A673 (cell line): ENCODE measurements at regions not wholly inside any gene's neighbourhood (a gene's known extent, or its start where the extent isn't known, plus 50 kb on each side); places are given as distances from the start of the nearest gene placed in this dataset.

Experiments
- BruUV-seq: library from RNA; stranded (reverse); fragments of 400-500 nt; replicated peaks from 2 replicates; lab custom pipeline; 2021; lab: Mats Ljungman, UMichigan
- CTCF ChIA-PET: fragments of 300-600 bp; sonication (Branson Sonifier 250); formaldehyde crosslinking; loops from one replicate; lab custom pipeline; 2022; ENCODE audit warnings: antibody characterized with exemption; lab: Charles Lee
- POLR2A ChIA-PET: fragments of 300-600 bp; sonication (Branson Sonifier 250); formaldehyde crosslinking; loops from one replicate; lab custom pipeline; 2022; ENCODE audit warnings: antibody characterized with exemption; ENCODE audit not compliant: low non-redundant PET; lab: Charles Lee
- DNase-seq: peaks from one replicate; pipeline ENCODE4 v3.0.0-alpha.2; 2015; ENCODE audit warnings: low spot score
- H3K27ac ChIP-seq: fragments of 200-600 bp; sonication (generic); 2 replicates; pipeline ENCODE4 v1.5.1; 2016; ENCODE audit warnings: mixed run types, low read depth, mild to moderate bottlenecking, mixed read lengths, antibody characterized with exemption, low read length; ENCODE audit not compliant: poor library complexity, severe bottlenecking
- H3K27me3 ChIP-seq: fragments of 200-600 bp; sonication (generic); replicated peaks from 2 replicates; pipeline ENCODE4 v1.6.1; 2017; ENCODE audit warnings: mixed run types, low read depth, mild to moderate bottlenecking, mixed read lengths, antibody characterized with exemption, low read length; ENCODE audit not compliant: insufficient read depth, poor library complexity
- H3K36me3 ChIP-seq: fragments of 200-600 bp; sonication (generic); 2 replicates; pipeline ENCODE4 v1.6.1; 2016; ENCODE audit warnings: mixed run types, mild to moderate bottlenecking, mixed read lengths, antibody characterized with exemption, low read length; ENCODE audit not compliant: insufficient read depth, poor library complexity, severe bottlenecking
- H3K4me1 ChIP-seq: fragments of 200-600 bp; sonication (generic); 2 replicates; pipeline ENCODE4 v1.6.1; 2017; ENCODE audit warnings: mixed run types, mild to moderate bottlenecking, mixed read lengths, antibody characterized with exemption, low read length; ENCODE audit not compliant: insufficient read depth, poor library complexity, severe bottlenecking
- H3K4me3 ChIP-seq: fragments of 200-600 bp; sonication (generic); 2 replicates; pipeline ENCODE4 v1.5.1; 2016; ENCODE audit warnings: low read depth, mixed run types, mild to moderate bottlenecking, mixed read lengths, low read length; ENCODE audit not compliant: poor library complexity, severe bottlenecking
- H3K9me3 ChIP-seq: fragments of 200-600 bp; sonication (generic); 2 replicates; pipeline ENCODE4 v1.6.1; 2016; ENCODE audit warnings: mixed run types, low read depth, mild to moderate bottlenecking, mixed read lengths, antibody characterized with exemption, low read length; ENCODE audit not compliant: poor library complexity, severe bottlenecking
- EZH2 ChIP-seq: fragments of 200-600 bp; sonication (generic); IDR thresholded peaks from 2 replicates; pipeline ENCODE4 v1.6.1; 2017; ENCODE audit warnings: borderline replicate concordance, low read depth, mild to moderate bottlenecking, mixed read lengths, antibody characterized with exemption, low read length; ENCODE audit not compliant: poor library complexity, severe bottlenecking
- intact Hi-C: fragments of 100-400 bp; cut with micrococcal nuclease; formaldehyde crosslinking; loops from one replicate; pipeline ENCODE4 v1.10.0; 2022; ENCODE audit not compliant: unreplicated experiment
- TF ChIP-seq, protein P1 (sequence below): fragments of 300-800, 200-600 bp; sonication (generic); conservative IDR thresholded peaks from 2 replicates; pipeline ENCODE4 v1.5.1; 2017; ENCODE audit warnings: low read depth, mild to moderate bottlenecking, antibody characterized with exemption, low read length, moderate library complexity, mixed read lengths

DNA sequence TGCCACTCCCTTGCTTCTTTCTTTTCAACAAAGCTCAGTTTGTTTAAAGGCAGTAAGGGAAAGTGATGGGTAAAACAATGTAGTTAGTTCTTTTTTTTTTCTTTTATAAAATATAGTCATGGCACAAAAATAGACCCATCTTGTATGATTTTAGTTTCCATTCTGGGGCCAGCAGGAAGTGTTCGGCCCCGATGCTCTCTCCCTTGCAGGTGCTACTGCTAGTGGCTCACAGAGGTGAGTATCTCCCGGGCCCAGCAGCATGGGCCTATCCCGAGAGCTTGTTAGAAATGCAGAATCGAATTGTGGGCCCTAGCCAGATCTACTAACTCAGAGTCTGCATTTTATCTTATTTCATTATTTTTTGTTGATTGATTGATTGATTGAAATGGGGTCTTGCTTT, 78.7 kb downstream of the SYNE3 start:
- DNase-seq, result no peak
- H3K4me3 ChIP-seq, result no peak overlapping the region
- no peak overlapping the region for H3K27ac ChIP-seq
- no peaks in the 10 kb centered on the region for H3K4me1 ChIP-seq
- TF ChIP-seq, protein P1, sequence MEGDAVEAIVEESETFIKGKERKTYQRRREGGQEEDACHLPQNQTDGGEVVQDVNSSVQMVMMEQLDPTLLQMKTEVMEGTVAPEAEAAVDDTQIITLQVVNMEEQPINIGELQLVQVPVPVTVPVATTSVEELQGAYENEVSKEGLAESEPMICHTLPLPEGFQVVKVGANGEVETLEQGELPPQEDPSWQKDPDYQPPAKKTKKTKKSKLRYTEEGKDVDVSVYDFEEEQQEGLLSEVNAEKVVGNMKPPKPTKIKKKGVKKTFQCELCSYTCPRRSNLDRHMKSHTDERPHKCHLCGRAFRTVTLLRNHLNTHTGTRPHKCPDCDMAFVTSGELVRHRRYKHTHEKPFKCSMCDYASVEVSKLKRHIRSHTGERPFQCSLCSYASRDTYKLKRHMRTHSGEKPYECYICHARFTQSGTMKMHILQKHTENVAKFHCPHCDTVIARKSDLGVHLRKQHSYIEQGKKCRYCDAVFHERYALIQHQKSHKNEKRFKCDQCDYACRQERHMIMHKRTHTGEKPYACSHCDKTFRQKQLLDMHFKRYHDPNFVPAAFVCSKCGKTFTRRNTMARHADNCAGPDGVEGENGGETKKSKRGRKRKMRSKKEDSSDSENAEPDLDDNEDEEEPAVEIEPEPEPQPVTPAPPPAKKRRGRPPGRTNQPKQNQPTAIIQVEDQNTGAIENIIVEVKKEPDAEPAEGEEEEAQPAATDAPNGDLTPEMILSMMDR, result no peak
- no peak for TF ChIP-seq EZH2
- no TSS peak for BruUV-seq
- no peaks in the 10 kb centered on the region for H3K9me3 ChIP-seq
- intact Hi-C loops, result no loop called here
- ChIA-PET CTCF (no interaction called here), POLR2A (no interaction called here)
- H3K27me3 ChIP-seq, result no peaks in the 10 kb centered on the region
- H3K36me3 ChIP-seq, result no peaks in the 10 kb centered on the region

DNA sequence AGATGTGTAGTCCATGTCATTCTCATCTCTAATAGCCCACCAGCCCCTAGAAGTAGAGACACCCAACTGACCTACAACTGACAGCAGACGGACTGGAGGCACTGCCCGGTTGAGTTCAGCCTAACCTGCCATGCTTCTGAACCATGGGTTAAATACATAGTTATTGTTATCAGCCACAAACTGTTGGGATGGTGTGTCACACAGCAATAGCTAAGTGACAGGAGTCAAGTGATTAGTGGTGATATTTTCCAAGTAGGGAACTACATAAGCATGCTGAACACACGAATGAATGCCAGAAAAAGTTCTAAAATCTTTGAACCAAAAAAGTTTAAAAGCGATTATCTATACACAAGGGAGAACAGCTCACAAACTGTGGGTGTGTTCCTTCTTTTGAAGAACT, 80.1 kb downstream of the SYNE3 start:
- no peak for DNase-seq
- no peaks in the 10 kb centered on the region for H3K9me3 ChIP-seq
- H3K27me3 ChIP-seq, result no peaks in the 10 kb centered on the region
- H3K4me1 ChIP-seq, result no peaks in the 10 kb centered on the region
- BruUV-seq, result no TSS peak
- H3K27ac ChIP-seq, result no peak overlapping the region
- ChIA-PET POLR2A (no interaction called here), CTCF (no interaction called here)
- H3K4me3 ChIP-seq, result no peak overlapping the region
- H3K36me3 ChIP-seq, result no peaks in the 10 kb centered on the region
- intact Hi-C loops, result no loop called here
- TF ChIP-seq, protein P1, result no peak
- no peak for TF ChIP-seq EZH2

DNA sequence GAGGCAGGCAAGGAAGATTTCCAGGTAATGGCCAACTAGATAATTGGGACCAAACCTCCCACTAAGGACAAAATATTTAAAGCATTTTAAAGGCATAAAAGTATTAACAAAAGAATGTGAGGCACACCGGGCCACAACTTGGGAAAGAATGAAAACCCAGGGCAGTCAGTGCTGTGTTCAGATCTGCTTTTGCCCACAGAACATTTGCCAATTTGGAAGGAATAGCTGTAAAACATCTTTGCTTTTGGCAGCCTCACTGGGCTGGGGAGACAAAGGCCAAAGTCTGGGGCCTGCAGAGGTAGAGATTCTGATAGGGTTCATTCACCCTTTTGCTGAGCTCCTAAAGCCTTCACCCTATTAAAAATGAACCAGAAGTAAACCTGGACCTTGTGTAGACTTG, 82.3 kb downstream of the SYNE3 start:
- Histone ChIP-seq H3K36me3 (no peaks in the 10 kb centered on the region), H3K4me1 (no peaks in the 10 kb centered on the region), H3K9me3 (no peaks in the 10 kb centered on the region), H3K27me3 (no peaks in the 10 kb centered on the region), H3K27ac (no peak overlapping the region), H3K4me3 (no peak overlapping the region)
- ChIA-PET CTCF (no interaction called here), POLR2A (no interaction called here)
- no peak for DNase-seq
- intact Hi-C loops, result loop anchor here (5.0 kb wide), 1 partner anchor 742 kb away; no protein-coding TSS in a partner anchor
- TF ChIP-seq EZH2, result no peak
- BruUV-seq, result no TSS peak

DNA sequence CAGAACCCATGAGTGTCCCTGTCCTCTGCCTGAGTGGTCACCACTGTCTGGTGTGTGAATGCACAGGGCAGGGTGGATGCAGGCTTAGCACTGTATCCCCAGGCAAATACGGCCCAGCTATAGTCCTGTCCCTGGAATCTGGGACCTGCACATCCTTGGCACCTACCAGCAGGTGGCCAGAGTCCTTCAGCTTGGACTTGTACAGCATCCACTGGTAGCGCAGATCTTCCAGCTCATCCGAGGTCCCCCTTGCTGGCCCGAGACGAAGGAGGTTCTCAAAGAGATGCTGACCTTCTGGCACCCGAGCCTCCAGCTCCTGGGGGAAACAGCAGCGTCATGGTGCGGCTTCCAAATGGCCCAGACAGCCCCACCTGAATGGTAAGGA, 83.4 kb downstream of the SYNE3 start:
- POLR2A ChIA-PET, result no interaction called here
- H3K27ac ChIP-seq, result no peak overlapping the region
- CTCF ChIA-PET, result interaction anchor here (1.1 kb wide), 1 partner anchor 8 kb away, joined by 3 read pairs; no protein-coding TSS in a partner anchor
- no peaks in the 10 kb centered on the region for H3K36me3 ChIP-seq
- no peaks in the 10 kb centered on the region for H3K27me3 ChIP-seq
- H3K9me3 ChIP-seq, result no peaks in the 10 kb centered on the region
- TF ChIP-seq EZH2, result no peak
- TF ChIP-seq, protein P1, result no peak
- no peaks in the 10 kb centered on the region for H3K4me1 ChIP-seq
- no peak for DNase-seq
- intact Hi-C loops, result loop anchor here (5.0 kb wide), 1 partner anchor 741 kb away; no protein-coding TSS in a partner anchor
- BruUV-seq, result no TSS peak
- H3K4me3 ChIP-seq, result no peak overlapping the region
